Activated naive CD4-positive, alpha-beta T cell treated with anti-CD3 and anti-CD28 coated beads, Interleukin-2, amount 50 U/mL, for 24 hours (primary cell): ENCODE measurements at regions not wholly inside any gene's neighbourhood (a gene's known extent, or its start where the extent isn't known, plus 50 kb on each side); places are given as distances from the start of the nearest gene placed in this dataset.

ENCODE experiments used
- H3K27ac Mint-ChIP-seq: one replicate; pipeline ENCODE4 v1.8.0; 2021; ENCODE audit warnings: mild to moderate bottlenecking, mixed read lengths
- H3K27me3 Mint-ChIP-seq: one replicate; pipeline ENCODE4 v1.8.0; 2021; ENCODE audit warnings: mixed read lengths
- H3K36me3 Mint-ChIP-seq: one replicate; pipeline ENCODE4 v1.8.0; 2021; ENCODE audit warnings: mixed read lengths
- H3K4me1 Mint-ChIP-seq: one replicate; pipeline ENCODE4 v1.8.0; 2021; ENCODE audit warnings: mixed read lengths
- H3K4me3 Mint-ChIP-seq: one replicate; pipeline ENCODE4 v1.8.0; 2021; ENCODE audit warnings: mild to moderate bottlenecking, mixed read lengths
- H3K9me3 Mint-ChIP-seq: one replicate; pipeline ENCODE4 v1.8.0; 2021; ENCODE audit warnings: mixed read lengths

- H3K4me3 Mint-ChIP-seq: no peak overlapping the region
- H3K9me3 Mint-ChIP-seq: no peaks in the 10 kb centered on the region
- H3K36me3 Mint-ChIP-seq: no peaks in the 10 kb centered on the region
- H3K4me1 Mint-ChIP-seq: no peaks in the 10 kb centered on the region
- H3K27ac Mint-ChIP-seq: no peak overlapping the region
- peaks cover 3% of the 10 kb centered on the region for H3K27me3 Mint-ChIP-seq
Observed at GRCh38 chr6:141719476-141719875, 413.2 kb upstream of the GJE1 start.

GRCh38 chr6:141705431-141705830 lies 427.3 kb upstream of the GJE1 start:
- Mint-ChIP-seq H3K4me3 (no peak overlapping the region), H3K27ac (no peak overlapping the region), H3K4me1 (no peaks in the 10 kb centered on the region), H3K27me3 (no peaks in the 10 kb centered on the region), H3K36me3 (no peaks in the 10 kb centered on the region), H3K9me3 (no peaks in the 10 kb centered on the region)

- H3K4me3 Mint-ChIP-seq: no peak overlapping the region
- no peaks in the 10 kb centered on the region for H3K36me3 Mint-ChIP-seq
- H3K4me1 Mint-ChIP-seq: no peaks in the 10 kb centered on the region
- H3K9me3 Mint-ChIP-seq: no peaks in the 10 kb centered on the region
- no peak overlapping the region for H3K27ac Mint-ChIP-seq
- no peaks in the 10 kb centered on the region for H3K27me3 Mint-ChIP-seq
Observed at GRCh38 chr6:141704151-141704550, 428.6 kb upstream of the GJE1 start.

- no peaks in the 10 kb centered on the region for H3K4me1 Mint-ChIP-seq
- H3K9me3 Mint-ChIP-seq: peaks cover 5% of the 10 kb centered on the region
- no peaks in the 10 kb centered on the region for H3K27me3 Mint-ChIP-seq
- no peak overlapping the region for H3K27ac Mint-ChIP-seq
- no peaks in the 10 kb centered on the region for H3K36me3 Mint-ChIP-seq
- H3K4me3 Mint-ChIP-seq: no peak overlapping the region
Observed at GRCh38 chr6:141701732-141702131, 431.0 kb upstream of the GJE1 start.

DNA sequence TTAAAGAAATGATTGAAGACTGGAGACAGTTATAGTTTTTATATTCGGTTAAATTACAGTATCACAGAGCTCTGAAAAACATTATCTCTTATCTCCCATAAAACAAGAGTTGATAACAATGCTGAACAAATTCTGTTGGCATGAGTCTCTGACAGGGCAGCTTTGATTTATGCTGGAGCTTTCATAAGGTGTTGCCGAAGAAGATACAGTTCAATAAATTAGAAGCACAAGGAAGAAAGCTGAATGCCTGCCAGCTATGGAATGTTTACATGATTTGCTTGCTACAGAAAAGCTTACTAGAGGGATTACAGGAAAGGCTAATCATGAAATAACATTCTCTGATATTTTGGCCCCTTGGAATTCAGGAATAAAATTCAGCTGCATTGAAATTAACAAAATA lies 431.9 kb upstream of the GJE1 start:
- no peaks in the 10 kb centered on the region for H3K36me3 Mint-ChIP-seq
- no peaks in the 10 kb centered on the region for H3K4me1 Mint-ChIP-seq
- H3K4me3 Mint-ChIP-seq: no peak overlapping the region
- peaks cover 5% of the 10 kb centered on the region for H3K9me3 Mint-ChIP-seq
- H3K27me3 Mint-ChIP-seq: no peaks in the 10 kb centered on the region
- no peak overlapping the region for H3K27ac Mint-ChIP-seq

DNA sequence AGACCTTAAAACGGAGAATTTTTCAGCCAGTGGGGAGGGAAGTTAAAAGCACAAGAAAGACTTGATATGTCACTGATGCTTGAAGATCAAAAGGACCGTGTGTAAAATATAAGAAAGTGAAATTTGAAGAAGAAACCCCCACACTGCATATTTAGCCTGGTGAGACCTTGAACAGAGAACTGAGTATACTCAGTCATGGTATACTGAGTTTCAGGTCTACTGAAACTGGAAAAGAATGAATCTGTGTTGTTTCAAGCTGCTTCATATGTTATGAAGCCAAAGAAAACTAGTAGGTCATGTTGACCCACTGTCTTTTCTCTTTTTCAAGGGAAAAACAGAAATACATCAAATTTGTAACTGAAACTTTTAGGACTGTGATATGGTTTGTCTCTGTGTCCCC lies 443.8 kb upstream of the GJE1 start:
- Mint-ChIP-seq H3K4me3 (no peak overlapping the region), H3K4me1 (no peaks in the 10 kb centered on the region), H3K27ac (no peak overlapping the region), H3K9me3 (no peaks in the 10 kb centered on the region), H3K36me3 (no peaks in the 10 kb centered on the region), H3K27me3 (no peaks in the 10 kb centered on the region)

DNA sequence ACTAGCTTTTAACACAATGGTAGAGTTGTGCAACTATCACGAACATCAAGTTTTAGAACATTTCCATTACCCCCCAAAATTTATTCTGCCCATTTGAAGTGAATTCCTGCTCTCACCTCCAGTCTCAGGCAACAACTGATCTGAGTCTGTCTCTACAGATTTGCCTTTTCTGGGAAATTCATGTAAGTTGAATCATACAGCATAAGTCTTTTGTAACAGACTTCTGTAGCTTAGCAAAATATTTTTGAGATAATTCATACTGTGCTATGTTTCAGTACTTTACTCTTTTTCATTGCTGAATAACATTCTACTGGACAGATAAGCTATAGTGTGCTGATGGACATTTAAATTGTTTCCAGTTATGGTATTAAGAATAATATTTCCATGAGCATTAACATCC lies 447.3 kb upstream of the GJE1 start:
- Mint-ChIP-seq H3K9me3 (no peaks in the 10 kb centered on the region), H3K4me1 (no peaks in the 10 kb centered on the region), H3K36me3 (no peaks in the 10 kb centered on the region), H3K4me3 (no peak overlapping the region), H3K27me3 (no peaks in the 10 kb centered on the region), H3K27ac (no peak overlapping the region)

GRCh38 chr6:141682391-141682790 lies 450.3 kb upstream of the GJE1 start:
- Mint-ChIP-seq H3K36me3 (no peaks in the 10 kb centered on the region), H3K27me3 (no peaks in the 10 kb centered on the region), H3K27ac (no peak overlapping the region), H3K4me1 (no peaks in the 10 kb centered on the region), H3K4me3 (no peak overlapping the region), H3K9me3 (no peaks in the 10 kb centered on the region)

DNA sequence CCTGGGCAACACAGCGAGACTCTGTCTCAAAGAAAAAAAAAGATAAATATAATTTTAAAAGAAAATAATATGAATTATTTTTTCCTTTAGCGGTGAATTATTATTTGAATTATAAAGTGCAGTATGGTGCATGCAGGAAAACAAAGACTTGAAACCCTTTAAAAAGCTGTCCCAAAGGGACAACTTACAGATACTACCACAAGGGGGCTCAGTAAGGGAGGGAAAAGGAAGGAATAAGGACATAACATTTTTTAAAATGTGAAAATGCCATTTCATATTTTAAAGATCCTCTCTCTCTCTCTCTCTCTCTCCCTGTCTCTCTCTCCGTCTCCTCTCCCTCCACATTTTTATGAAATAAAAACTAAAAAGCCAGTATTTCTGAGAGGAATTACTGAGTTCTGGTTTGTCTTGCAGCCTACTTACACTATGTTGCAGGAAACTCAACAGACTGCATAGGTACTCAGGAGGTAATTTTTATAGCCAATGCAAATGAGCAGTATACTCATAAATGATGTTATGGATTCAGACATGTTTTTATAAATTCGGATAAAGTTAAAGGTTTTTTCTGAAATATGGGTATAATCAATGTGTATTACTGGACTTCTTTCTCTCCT lies 455.0 kb upstream of the GJE1 start:
- Mint-ChIP-seq H3K9me3 (no peaks in the 10 kb centered on the region), H3K27ac (no peak overlapping the region), H3K36me3 (no peaks in the 10 kb centered on the region), H3K4me3 (no peak overlapping the region), H3K27me3 (no peaks in the 10 kb centered on the region), H3K4me1 (no peaks in the 10 kb centered on the region)

- Mint-ChIP-seq H3K27ac (no peak overlapping the region), H3K4me1 (no peaks in the 10 kb centered on the region), H3K27me3 (no peaks in the 10 kb centered on the region), H3K4me3 (no peak overlapping the region), H3K36me3 (no peaks in the 10 kb centered on the region), H3K9me3 (no peaks in the 10 kb centered on the region)
Observed at GRCh38 chr6:141675957-141676356, 456.8 kb upstream of the GJE1 start.

GRCh38 chr6:141669141-141669540 lies 463.6 kb upstream of the GJE1 start:
- no peak overlapping the region for H3K27ac Mint-ChIP-seq
- no peak overlapping the region for H3K4me3 Mint-ChIP-seq
- no peaks in the 10 kb centered on the region for H3K4me1 Mint-ChIP-seq
- no peaks in the 10 kb centered on the region for H3K36me3 Mint-ChIP-seq
- H3K9me3 Mint-ChIP-seq: no peaks in the 10 kb centered on the region
- no peaks in the 10 kb centered on the region for H3K27me3 Mint-ChIP-seq

- H3K9me3 Mint-ChIP-seq: no peaks in the 10 kb centered on the region
Observed at GRCh38 chr6:141667580-141668309, 465.0 kb upstream of the GJE1 start.

DNA sequence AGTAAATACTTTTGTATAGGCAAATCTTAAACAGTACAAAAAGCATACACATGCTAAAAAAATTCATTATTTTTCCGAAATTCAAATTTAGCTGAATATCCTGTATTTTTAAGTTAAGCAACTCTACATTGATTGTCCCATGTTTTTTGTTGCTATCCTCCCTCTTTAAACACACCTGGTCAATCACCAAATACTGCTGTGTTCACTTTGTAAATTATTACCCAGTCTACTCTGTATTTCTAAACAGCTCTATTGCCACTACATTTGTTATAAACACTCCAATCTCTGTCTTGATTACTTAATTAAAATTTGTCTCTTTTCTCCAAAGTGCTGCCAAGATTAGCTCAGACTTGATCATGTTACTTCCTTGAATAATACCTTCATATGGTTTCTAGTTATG lies 466.5 kb upstream of the GJE1 start:
- Mint-ChIP-seq H3K4me3 (no peak overlapping the region), H3K9me3 (no peaks in the 10 kb centered on the region), H3K27ac (no peak overlapping the region), H3K36me3 (no peaks in the 10 kb centered on the region), H3K4me1 (no peaks in the 10 kb centered on the region), H3K27me3 (peaks cover 1% of the 10 kb centered on the region)

More at GRCh38 chr6:141667580-141668309, 465.0 kb upstream of the GJE1 start:
- Mint-ChIP-seq H3K4me3 (no peak overlapping the region), H3K36me3 (no peaks in the 10 kb centered on the region), H3K4me1 (no peaks in the 10 kb centered on the region), H3K27me3 (peaks cover 1% of the 10 kb centered on the region), H3K27ac (no peak overlapping the region)

GRCh38 chr6:141664744-141665143 lies 468.0 kb upstream of the GJE1 start:
- H3K4me3 Mint-ChIP-seq: no peak overlapping the region
- H3K4me1 Mint-ChIP-seq: no peaks in the 10 kb centered on the region
- H3K9me3 Mint-ChIP-seq: no peaks in the 10 kb centered on the region
- peaks cover 1% of the 10 kb centered on the region for H3K27me3 Mint-ChIP-seq
- no peaks in the 10 kb centered on the region for H3K36me3 Mint-ChIP-seq
- no peak overlapping the region for H3K27ac Mint-ChIP-seq

DNA sequence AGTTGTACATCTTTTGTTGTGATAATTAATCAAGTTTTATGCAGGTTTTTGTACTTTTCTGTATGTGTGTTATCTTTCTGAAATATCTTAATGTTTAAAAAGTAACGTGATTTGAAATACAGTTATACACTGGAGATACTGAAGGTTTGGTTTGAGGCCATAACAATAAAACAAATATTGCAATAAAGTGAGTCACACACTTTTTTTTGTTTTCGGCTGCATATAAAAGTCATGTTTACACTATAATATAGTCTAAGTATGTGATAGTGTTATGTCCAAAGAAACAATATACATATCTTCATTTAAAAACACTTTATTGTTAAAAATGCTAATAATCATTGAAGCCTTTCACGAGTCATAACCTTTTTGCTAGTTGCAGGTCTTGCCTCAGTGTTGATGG lies 473.1 kb upstream of the GJE1 start:
- H3K36me3 Mint-ChIP-seq: no peaks in the 10 kb centered on the region
- no peak overlapping the region for H3K27ac Mint-ChIP-seq
- H3K27me3 Mint-ChIP-seq: peaks cover 1% of the 10 kb centered on the region
- H3K4me1 Mint-ChIP-seq: no peaks in the 10 kb centered on the region
- H3K9me3 Mint-ChIP-seq: peaks cover 2% of the 10 kb centered on the region
- no peak overlapping the region for H3K4me3 Mint-ChIP-seq

DNA sequence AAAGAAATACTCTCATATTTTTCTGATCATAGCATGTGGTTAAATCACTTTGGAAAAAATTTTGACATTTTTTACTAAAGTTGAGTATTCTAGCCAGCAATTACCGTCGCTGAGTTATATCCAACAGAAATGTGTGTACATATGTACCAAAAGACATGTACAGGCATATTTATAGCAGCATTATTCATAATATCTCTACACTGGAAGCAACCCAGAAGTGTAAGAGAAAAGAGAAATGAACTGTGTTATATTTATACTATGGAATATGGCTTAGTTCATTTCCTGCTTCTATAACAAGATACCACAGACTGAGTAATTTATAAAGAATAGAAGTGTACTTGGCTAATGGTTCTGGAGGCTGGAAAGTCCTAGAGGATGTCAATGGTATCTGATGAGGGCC lies 474.0 kb upstream of the GJE1 start:
- peaks cover 3% of the 10 kb centered on the region for H3K27me3 Mint-ChIP-seq
- H3K27ac Mint-ChIP-seq: no peak overlapping the region
- H3K36me3 Mint-ChIP-seq: no peaks in the 10 kb centered on the region
- H3K4me1 Mint-ChIP-seq: no peaks in the 10 kb centered on the region
- H3K9me3 Mint-ChIP-seq: peaks cover 8% of the 10 kb centered on the region
- H3K4me3 Mint-ChIP-seq: no peak overlapping the region

- peaks cover 2% of the 10 kb centered on the region for H3K27me3 Mint-ChIP-seq
- H3K36me3 Mint-ChIP-seq: no peaks in the 10 kb centered on the region
- H3K4me3 Mint-ChIP-seq: no peak overlapping the region
- peaks cover 8% of the 10 kb centered on the region for H3K9me3 Mint-ChIP-seq
- no peak overlapping the region for H3K27ac Mint-ChIP-seq
- no peaks in the 10 kb centered on the region for H3K4me1 Mint-ChIP-seq
Observed at GRCh38 chr6:141657812-141658211, 474.9 kb upstream of the GJE1 start.
